CD14-positive monocyte (primary cell): ENCODE measurements at regions not wholly inside any gene's neighbourhood (a gene's known extent, or its start where the extent isn't known, plus 50 kb on each side); places are given as distances from the start of the nearest gene placed in this dataset.

Source experiments
- DNase-seq, 3 donors: peaks; one replicate each; pipeline ENCODE4 v3.0.0-alpha.2; 2011 to 2022
- H2AFZ ChIP-seq: 2 replicates; pipeline ENCODE4 v1.6.0; 2012; ENCODE audit warnings: mild to moderate bottlenecking, low read depth, low read length, inconsistent platforms; ENCODE audit not compliant: insufficient read depth, poor library complexity, severe bottlenecking
- H3K27ac ChIP-seq, 2 donors: 1 replicate in 1 of 2; 2 replicates in 1 of 2; pipeline ENCODE4 v1.5.1; 2012 to 2013; ENCODE audit warnings: low read length in 2 of 2, control low read depth in 1 of 2, inconsistent platforms in 1 of 2, low read depth in 1 of 2, mild to moderate bottlenecking in 1 of 2
- H3K27me3 ChIP-seq, 2 donors: one replicate each; pipeline versions ENCODE4 v1.6.0 to v1.6.1; 2011 to 2013; ENCODE audit warnings: low read length in 2 of 2; ENCODE audit not compliant: control insufficient read depth in 2 of 2, insufficient read depth in 2 of 2
- H3K36me3 ChIP-seq, 2 donors: replicated peaks in 1 of 2; 1 replicate in 1 of 2; 2 replicates in 1 of 2; pipeline versions ENCODE4 v1.5.1 to v1.6.1; 2012 to 2013; ENCODE audit warnings: low read length in 2 of 2, control low read depth in 1 of 2, inconsistent platforms in 1 of 2, mild to moderate bottlenecking in 1 of 2; ENCODE audit not compliant: insufficient read depth in 2 of 2, control insufficient read depth in 1 of 2
- H3K4me1 ChIP-seq, 2 donors: 1 replicate in 1 of 2; 2 replicates in 1 of 2; pipeline versions ENCODE4 v1.5.1 to v1.6.1; 2012 to 2013; ENCODE audit warnings: low read length in 2 of 2, control low read depth in 1 of 2, inconsistent platforms in 1 of 2, mild to moderate bottlenecking in 1 of 2, moderate library complexity in 1 of 2; ENCODE audit not compliant: insufficient read depth in 2 of 2, control insufficient read depth in 1 of 2
- H3K4me2 ChIP-seq: replicated peaks from 2 replicates; pipeline ENCODE3; 2012; ENCODE audit warnings: low read length, moderate library complexity, mild to moderate bottlenecking; ENCODE audit not compliant: poor library complexity, severe bottlenecking; ENCODE audit errors: extremely low read depth
- H3K4me3 ChIP-seq, 3 experiments: fragments of 200-600 bp in 1 of 3; sonication (generic) in 1 of 3; replicated peaks in 1 of 3; 1 replicate in 2 of 3; 2 replicates in 1 of 3; pipeline ENCODE4 v1.5.1; 2011 to 2013; ENCODE audit warnings: low read length in 3 of 3, mild to moderate bottlenecking in 3 of 3, control low read depth in 2 of 3, low read depth in 2 of 3, inconsistent platforms in 1 of 3, moderate library complexity in 1 of 3
- H3K79me2 ChIP-seq: 2 replicates; pipeline ENCODE4 v1.6.0; 2012; ENCODE audit warnings: mild to moderate bottlenecking, control low read depth, inconsistent platforms, low read length, moderate library complexity; ENCODE audit not compliant: insufficient read depth
- H3K9ac ChIP-seq: 2 replicates; pipeline ENCODE4 v1.6.0; 2017; ENCODE audit warnings: low read length, mild to moderate bottlenecking; ENCODE audit not compliant: insufficient read depth, poor library complexity, severe bottlenecking
- H3K9me3 ChIP-seq, 2 donors: replicated peaks in 1 of 2; 1 replicate in 1 of 2; 2 replicates in 1 of 2; pipeline versions ENCODE4 v1.5.1 to v1.6.1; 2012 to 2013; ENCODE audit warnings: low read length in 2 of 2, control low read depth in 1 of 2; ENCODE audit not compliant: control insufficient read depth in 1 of 2, insufficient read depth in 1 of 2
- H4K20me1 ChIP-seq: 2 replicates; pipeline ENCODE4 v1.6.0; 2012; ENCODE audit warnings: mild to moderate bottlenecking, low read length, control low read depth, moderate library complexity; ENCODE audit not compliant: insufficient read depth
- H3K27ac Mint-ChIP-seq, 7 donors: one replicate each; pipeline ENCODE4 v1.8.0; 2020; ENCODE audit warnings: mild to moderate bottlenecking in 7 of 7, mixed read lengths in 7 of 7, moderate library complexity in 6 of 7, inconsistent platforms in 2 of 7
- H3K27me3 Mint-ChIP-seq, 3 donors: one replicate each; pipeline ENCODE4 v1.8.0; 2021 to 2022; ENCODE audit warnings: low read depth in 3 of 3, mild to moderate bottlenecking in 3 of 3, mixed read lengths in 3 of 3, moderate library complexity in 3 of 3, inconsistent platforms in 1 of 3
- H3K36me3 Mint-ChIP-seq, 2 donors: one replicate each; pipeline ENCODE4 v1.8.0; 2020; ENCODE audit warnings: mixed read lengths in 2 of 2, inconsistent platforms in 1 of 2, mild to moderate bottlenecking in 1 of 2
- H3K4me1 Mint-ChIP-seq: one replicate; pipeline ENCODE4 v1.8.0; 2020; ENCODE audit warnings: mild to moderate bottlenecking, mixed read lengths
- H3K4me3 Mint-ChIP-seq, 2 donors: one replicate each; pipeline ENCODE4 v1.8.0; 2020; ENCODE audit warnings: mild to moderate bottlenecking in 2 of 2, mixed read lengths in 2 of 2, moderate library complexity in 1 of 2
- H3K9me3 Mint-ChIP-seq, 7 donors: one replicate each; pipeline ENCODE4 v1.8.0; 2020 to 2022; ENCODE audit warnings: mixed read lengths in 7 of 7, mild to moderate bottlenecking in 6 of 7, moderate library complexity in 6 of 7, inconsistent platforms in 2 of 7
- WGBS: methylation state at CpG from one replicate; pipeline ENCODE4 v1.1.5; 2013; ENCODE audit warnings: missing lambda C conversion rate; ENCODE audit not compliant: insufficient coverage; 5-methylcytosine and 5-hydroxymethylcytosine counted together
- intact Hi-C, 2 donors: fragments of 100-400 bp; cut with micrococcal nuclease; formaldehyde crosslinking; loops; one replicate each; pipeline versions ENCODE4 v1.15.0 to v1.15.1; 2023
- TF ChIP-seq, protein P1 (sequence below): fragments of 200-600 bp; IDR thresholded peaks from one replicate; pipeline ENCODE4 v1.8.0; 2022; ENCODE audit warnings: antibody characterized with exemption, mild to moderate bottlenecking

DNA sequence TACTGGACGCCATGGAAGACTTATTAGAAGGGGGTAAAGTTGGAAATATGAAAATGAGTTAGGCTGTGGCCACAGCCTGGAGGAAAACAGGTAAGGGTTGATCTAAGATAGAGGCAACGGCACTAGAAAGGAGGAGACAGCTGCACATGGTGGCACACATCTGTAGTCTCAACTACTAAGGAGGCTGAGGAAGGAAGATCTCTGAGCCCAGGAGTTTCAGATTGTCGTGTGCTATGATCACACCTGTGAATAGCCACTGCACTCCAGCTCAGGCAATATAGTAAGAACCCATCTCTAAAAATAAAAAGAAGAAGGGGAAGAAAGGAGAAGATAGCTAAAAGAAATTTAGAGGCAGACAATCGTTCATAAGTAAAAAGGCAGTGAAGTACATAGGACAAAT is 87.8 kb upstream of the SORBS2 start:
- no peak for DNase-seq
- no peak overlapping the region for H3K9ac ChIP-seq
- H4K20me1 ChIP-seq = no peaks in the 10 kb centered on the region
- H3K4me2 ChIP-seq = no peak overlapping the region
- H3K79me2 ChIP-seq = no peaks in the 10 kb centered on the region
- H3K27me3 ChIP-seq = no peaks in the 10 kb centered on the region
- Mint-ChIP-seq H3K27ac (no peak overlapping the region), H3K27me3 (peaks cover 3 to 7% (median 5%) of the 10 kb centered on the region in 3 donors), H3K36me3 (no peaks in the 10 kb centered on the region), H3K4me3 (no peak overlapping the region), H3K4me1 (peaks cover 6% of the 10 kb centered on the region), H3K9me3 (peaks cover 0 to 2% (median 0%) of the 10 kb centered on the region in 7 donors)
- 83% methylated on average over 1 of the region's 4 CpGs for WGBS
- H3K4me1 ChIP-seq = no peaks in the 10 kb centered on the region
- intact Hi-C loops = no loop called here
- no peaks in the 10 kb centered on the region for H3K36me3 ChIP-seq
- TF ChIP-seq, protein P1, sequence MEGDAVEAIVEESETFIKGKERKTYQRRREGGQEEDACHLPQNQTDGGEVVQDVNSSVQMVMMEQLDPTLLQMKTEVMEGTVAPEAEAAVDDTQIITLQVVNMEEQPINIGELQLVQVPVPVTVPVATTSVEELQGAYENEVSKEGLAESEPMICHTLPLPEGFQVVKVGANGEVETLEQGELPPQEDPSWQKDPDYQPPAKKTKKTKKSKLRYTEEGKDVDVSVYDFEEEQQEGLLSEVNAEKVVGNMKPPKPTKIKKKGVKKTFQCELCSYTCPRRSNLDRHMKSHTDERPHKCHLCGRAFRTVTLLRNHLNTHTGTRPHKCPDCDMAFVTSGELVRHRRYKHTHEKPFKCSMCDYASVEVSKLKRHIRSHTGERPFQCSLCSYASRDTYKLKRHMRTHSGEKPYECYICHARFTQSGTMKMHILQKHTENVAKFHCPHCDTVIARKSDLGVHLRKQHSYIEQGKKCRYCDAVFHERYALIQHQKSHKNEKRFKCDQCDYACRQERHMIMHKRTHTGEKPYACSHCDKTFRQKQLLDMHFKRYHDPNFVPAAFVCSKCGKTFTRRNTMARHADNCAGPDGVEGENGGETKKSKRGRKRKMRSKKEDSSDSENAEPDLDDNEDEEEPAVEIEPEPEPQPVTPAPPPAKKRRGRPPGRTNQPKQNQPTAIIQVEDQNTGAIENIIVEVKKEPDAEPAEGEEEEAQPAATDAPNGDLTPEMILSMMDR = no peak
- no peaks in the 10 kb centered on the region for H3K9me3 ChIP-seq
- H3K4me3 ChIP-seq = no peak overlapping the region
- no peak overlapping the region for H3K27ac ChIP-seq
- no peak overlapping the region for H2AFZ ChIP-seq

DNA sequence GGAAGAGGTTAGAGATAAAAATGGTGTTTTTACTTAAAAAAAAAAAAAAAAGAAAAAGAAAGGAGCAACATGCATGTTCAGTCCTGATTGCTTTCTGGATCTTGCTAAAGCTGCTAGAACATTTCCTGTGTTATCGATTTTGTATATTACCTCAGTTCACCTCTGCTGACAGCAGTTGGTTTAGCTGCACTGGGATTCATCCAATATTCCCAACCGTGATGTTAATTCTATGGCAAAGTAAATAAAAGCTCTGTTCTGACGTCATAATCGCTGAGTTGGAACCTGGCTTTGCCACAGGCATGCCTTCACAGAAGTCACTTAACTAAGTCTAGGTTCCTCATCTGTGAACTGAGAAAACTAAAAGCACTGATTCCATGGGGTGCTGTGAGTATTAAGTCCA is 90.7 kb upstream of the SORBS2 start:
- Mint-ChIP-seq H3K36me3 (no peaks in the 10 kb centered on the region), H3K27me3 (peaks cover 3 to 5% (median 5%) of the 10 kb centered on the region in 3 donors), H3K4me1 (no peaks in the 10 kb centered on the region), H3K9me3 (peaks cover 0 to 2% (median 0%) of the 10 kb centered on the region in 7 donors), H3K4me3 (no peak overlapping the region), H3K27ac (no peak overlapping the region)
- Histone ChIP-seq H3K4me3 (no peak overlapping the region), H3K4me1 (no peaks in the 10 kb centered on the region), H3K4me2 (no peak overlapping the region), H3K9ac (no peak overlapping the region), H3K36me3 (no peaks in the 10 kb centered on the region), H4K20me1 (no peaks in the 10 kb centered on the region), H3K27ac (no peak overlapping the region), H3K9me3 (no peaks in the 10 kb centered on the region), H2AFZ (no peak overlapping the region), H3K27me3 (no peaks in the 10 kb centered on the region), H3K79me2 (no peaks in the 10 kb centered on the region)
- WGBS = no CpG with 5 or more reads among the region's 4 CpGs
- DNase-seq = no peak
- intact Hi-C loops = no loop called here
- TF ChIP-seq, protein P1 = no peak
